GM12874 (cell line): ENCODE measurements at regions not wholly inside any gene's neighbourhood (a gene's known extent, or its start where the extent isn't known, plus 50 kb on each side); places are given as distances from the start of the nearest gene placed in this dataset.

ENCODE experiments used
- TF ChIP-seq, protein P1 (sequence below): IDR thresholded peaks from 2 replicates; pipeline ENCODE4 v1.5.1; 2011; ENCODE audit warnings: low read depth, mild to moderate bottlenecking, control low read depth, low read length, moderate library complexity; ENCODE audit not compliant: insufficient read depth

DNA sequence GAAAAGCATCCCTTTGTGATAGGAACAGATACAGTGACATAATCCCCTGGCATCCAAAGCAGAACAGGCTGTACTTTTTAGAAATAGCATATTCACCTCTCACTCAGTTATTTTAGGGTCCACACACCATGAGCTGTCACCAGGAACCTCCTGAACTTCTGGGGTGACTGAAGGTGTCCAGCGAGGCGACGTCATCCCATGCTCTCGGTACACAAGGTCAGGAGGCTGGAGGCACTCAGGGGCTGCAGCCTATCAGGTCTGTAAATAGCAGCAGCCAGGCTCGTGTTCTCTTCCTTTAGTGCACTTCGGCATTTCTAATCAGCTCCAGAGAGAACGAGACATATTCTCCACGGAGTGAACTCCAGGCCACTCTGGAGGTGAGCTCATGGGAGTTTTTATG, 98.3 kb downstream of the GATA6 start:
- TF ChIP-seq, protein P1, sequence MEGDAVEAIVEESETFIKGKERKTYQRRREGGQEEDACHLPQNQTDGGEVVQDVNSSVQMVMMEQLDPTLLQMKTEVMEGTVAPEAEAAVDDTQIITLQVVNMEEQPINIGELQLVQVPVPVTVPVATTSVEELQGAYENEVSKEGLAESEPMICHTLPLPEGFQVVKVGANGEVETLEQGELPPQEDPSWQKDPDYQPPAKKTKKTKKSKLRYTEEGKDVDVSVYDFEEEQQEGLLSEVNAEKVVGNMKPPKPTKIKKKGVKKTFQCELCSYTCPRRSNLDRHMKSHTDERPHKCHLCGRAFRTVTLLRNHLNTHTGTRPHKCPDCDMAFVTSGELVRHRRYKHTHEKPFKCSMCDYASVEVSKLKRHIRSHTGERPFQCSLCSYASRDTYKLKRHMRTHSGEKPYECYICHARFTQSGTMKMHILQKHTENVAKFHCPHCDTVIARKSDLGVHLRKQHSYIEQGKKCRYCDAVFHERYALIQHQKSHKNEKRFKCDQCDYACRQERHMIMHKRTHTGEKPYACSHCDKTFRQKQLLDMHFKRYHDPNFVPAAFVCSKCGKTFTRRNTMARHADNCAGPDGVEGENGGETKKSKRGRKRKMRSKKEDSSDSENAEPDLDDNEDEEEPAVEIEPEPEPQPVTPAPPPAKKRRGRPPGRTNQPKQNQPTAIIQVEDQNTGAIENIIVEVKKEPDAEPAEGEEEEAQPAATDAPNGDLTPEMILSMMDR, result no peak

DNA sequence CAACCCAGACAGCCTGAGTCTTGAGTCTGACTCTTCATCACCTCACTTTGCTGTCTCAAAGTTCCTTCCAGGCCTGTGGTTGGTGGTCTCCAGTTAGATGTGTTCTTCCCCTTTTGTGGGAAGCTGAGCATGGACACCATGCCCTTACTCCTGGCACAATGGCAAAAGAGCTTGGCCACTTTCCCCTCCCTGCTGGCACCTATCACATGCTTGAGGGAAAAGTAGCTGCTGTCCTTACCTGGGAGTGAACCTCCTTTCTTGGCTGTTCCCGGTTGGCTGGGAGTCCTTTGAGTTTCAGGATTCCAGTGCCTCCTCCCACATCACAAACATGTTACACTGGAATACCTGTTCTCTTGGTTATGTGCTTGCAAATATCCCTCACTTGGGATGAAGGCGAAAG, 97.8 kb downstream of the GATA6 start:
- TF ChIP-seq, protein P1, result no peak

- TF ChIP-seq, protein P1, result no peak
Measured at GRCh38 chr18:22265838-22266237, 96.4 kb downstream of the GATA6 start.

- TF ChIP-seq, protein P1, result no peak
Measured at GRCh38 chr18:22260208-22260820, 90.9 kb downstream of the GATA6 start.

GRCh38 chr18:22257022-22257543, 87.7 kb downstream of the GATA6 start:
- TF ChIP-seq, protein P1, result no peak

DNA sequence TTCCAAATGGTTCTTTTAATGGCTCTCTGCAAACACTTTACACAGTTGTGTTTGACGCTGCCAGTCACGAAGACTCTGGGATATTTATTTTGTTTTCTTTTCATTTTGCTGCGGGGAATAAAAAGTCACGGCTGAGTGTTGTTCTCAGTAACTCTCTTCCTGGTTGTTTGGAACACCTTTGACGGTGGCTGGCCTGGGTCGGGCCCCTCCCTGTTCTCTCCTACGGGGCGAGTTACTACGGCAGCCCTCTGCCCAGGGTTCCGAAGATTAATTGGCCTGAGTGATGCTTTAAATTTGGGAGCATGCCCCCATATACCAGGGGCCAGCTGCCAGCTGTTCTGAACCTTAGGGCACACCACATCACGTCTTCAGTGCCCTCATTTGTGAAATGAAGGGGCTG, 84.7 kb downstream of the GATA6 start:
- TF ChIP-seq, protein P1, result no peak

GRCh38 chr18:22253676-22254075, 84.3 kb downstream of the GATA6 start:
- TF ChIP-seq, protein P1, result no peak

DNA sequence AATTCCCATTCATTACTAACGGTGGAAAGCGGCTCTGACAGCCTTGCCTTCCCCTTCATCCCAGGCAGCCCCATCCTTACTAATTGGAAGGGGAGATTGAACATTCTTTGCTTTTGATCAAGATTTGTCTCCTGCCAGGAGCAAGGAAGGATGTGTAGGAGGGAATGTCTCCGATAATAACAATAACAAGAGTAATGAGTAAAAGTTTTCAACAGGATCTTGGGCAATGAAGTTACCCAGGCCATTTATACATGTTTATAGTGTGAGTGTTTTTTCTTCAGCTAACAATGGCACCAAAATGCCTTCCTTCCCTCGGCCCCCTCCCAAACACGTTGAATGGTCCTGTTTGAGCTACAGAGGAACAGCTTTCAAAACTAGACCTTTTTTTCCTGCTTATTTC, 83.8 kb downstream of the GATA6 start:
- TF ChIP-seq, protein P1, result no peak
